Esophagus muscularis mucosa (tissue), 4 donors: ENCODE measurements at regions not wholly inside any gene's neighbourhood (a gene's known extent, or its start where the extent isn't known, plus 50 kb on each side); places are given as distances from the start of the nearest gene placed in this dataset.

Experiments used
- EP300 ChIP-seq: sonication (generic); formaldehyde crosslinking; IDR thresholded peaks from one replicate; pipeline ENCODE4 v1.6.1; 2017; ENCODE audit warnings: antibody characterized with exemption
- POLR2AphosphoS5 ChIP-seq, 2 donors: sonication (generic); formaldehyde crosslinking; IDR thresholded peaks; one replicate each; pipeline ENCODE4 v1.6.1; 2017; ENCODE audit warnings: antibody characterized with exemption in 2 of 2
- TF ChIP-seq, protein P1 (sequence below), 3 experiments: fragments of 200-600 bp in 2 of 3; fragments of 450-650 bp in 1 of 3; sonication (generic) in 2 of 3; IDR thresholded peaks; one replicate each; pipeline ENCODE4 v1.5.1; 2017 to 2019; ENCODE audit warnings: antibody characterized with exemption in 3 of 3, mild to moderate bottlenecking in 2 of 3, moderate library complexity in 1 of 3

DNA sequence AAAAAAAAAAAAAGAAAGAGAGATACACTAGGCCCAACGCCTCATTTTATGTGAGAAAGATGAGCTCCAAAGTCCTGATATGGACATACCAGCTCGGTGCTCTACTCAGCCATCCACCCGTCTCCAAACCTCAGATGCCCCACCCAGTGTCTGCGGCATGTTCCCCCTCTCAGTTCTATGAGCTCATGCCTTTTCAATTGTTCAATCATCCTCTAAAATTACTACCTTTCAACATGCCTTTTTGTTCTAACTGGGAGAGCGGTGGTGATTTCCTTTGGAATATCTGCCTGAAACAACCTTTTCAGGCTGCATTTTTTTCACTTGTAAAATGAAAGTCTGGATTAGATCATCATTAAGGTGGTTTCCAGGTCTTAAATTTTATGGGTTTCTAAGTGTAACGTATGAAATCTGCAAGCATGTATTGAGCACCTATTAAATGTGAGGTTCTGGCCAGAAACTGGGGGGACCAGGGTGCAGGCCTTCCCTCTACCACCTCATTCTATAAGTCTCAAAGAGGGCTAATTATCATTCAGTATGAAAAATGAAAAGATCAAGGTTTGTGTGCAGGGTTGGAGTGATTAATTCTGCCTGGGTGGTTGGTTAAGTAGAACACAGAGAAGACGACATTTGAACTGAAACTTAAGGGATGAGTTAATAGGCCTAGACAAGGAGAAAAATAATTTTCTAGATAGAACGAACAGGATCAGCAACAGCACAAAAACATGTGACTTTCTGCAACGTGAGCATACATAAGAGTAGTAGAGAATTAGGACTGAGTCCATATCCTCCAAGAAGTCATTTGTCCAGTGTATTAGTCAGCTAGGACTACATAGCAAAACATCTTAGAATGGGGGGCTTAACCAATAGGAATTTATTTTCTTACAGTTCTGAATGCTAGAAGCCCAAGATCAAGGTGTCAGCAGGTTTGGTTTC is 87.4 kb upstream of the GLS start:
- TF ChIP-seq, protein P1, sequence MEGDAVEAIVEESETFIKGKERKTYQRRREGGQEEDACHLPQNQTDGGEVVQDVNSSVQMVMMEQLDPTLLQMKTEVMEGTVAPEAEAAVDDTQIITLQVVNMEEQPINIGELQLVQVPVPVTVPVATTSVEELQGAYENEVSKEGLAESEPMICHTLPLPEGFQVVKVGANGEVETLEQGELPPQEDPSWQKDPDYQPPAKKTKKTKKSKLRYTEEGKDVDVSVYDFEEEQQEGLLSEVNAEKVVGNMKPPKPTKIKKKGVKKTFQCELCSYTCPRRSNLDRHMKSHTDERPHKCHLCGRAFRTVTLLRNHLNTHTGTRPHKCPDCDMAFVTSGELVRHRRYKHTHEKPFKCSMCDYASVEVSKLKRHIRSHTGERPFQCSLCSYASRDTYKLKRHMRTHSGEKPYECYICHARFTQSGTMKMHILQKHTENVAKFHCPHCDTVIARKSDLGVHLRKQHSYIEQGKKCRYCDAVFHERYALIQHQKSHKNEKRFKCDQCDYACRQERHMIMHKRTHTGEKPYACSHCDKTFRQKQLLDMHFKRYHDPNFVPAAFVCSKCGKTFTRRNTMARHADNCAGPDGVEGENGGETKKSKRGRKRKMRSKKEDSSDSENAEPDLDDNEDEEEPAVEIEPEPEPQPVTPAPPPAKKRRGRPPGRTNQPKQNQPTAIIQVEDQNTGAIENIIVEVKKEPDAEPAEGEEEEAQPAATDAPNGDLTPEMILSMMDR (IDR thresholded peaks at IDR 0.05), result no peak
- TF ChIP-seq EP300, result no peak
- TF ChIP-seq POLR2AphosphoS5 (IDR thresholded peaks at IDR 0.05), result no peak
